ENCODE measurements at regions not wholly inside any gene's neighbourhood (a gene's known extent, or its start where the extent isn't known, plus 50 kb on each side); places are given as distances from the start of the nearest gene placed in this dataset.
"Not testable (repeated sequence)": the region's sequence is repeated elsewhere in the genome, so short reads cannot be mapped to it uniquely, and the experiment has no call there.

GRCh38 chr3:157618075-157618760 lies 115.0 kb upstream of the VEPH1 start:
- peak; percentile 49 for DNase-seq

- DNase-seq, result no peak
These were observed 111.7 kb upstream of the VEPH1 start for GRCh38 chr3:157614896-157615295.

- DNase-seq, result no peak
These were observed 108.4 kb upstream of the VEPH1 start for GRCh38 chr3:157611536-157612076.

- DNase-seq, result no peak
These were observed 107.8 kb upstream of the VEPH1 start for GRCh38 chr3:157610876-157611535.

- DNase-seq, result no peak
These were observed 104.7 kb upstream of the VEPH1 start for GRCh38 chr3:157607826-157608405.

- no peak for DNase-seq
These were observed 103.6 kb upstream of the VEPH1 start for GRCh38 chr3:157606852-157607197.

GRCh38 chr3:157606011-157606851 lies 103.0 kb upstream of the VEPH1 start:
- DNase-seq, result peak; percentile 66

- no peak for DNase-seq
These were observed 102.1 kb upstream of the VEPH1 start for GRCh38 chr3:157605356-157605755.

- DNase-seq, result no peak
These were observed 99.2 kb upstream of the VEPH1 start for GRCh38 chr3:157602424-157602823.

- DNase-seq, result no peak
These were observed 92.0 kb upstream of the VEPH1 start for GRCh38 chr3:157595259-157595658.

GRCh38 chr3:157594413-157594812 lies 91.2 kb upstream of the VEPH1 start:
- DNase-seq, result no peak

GRCh38 chr3:157592769-157593168 lies 89.6 kb upstream of the VEPH1 start:
- no peak for DNase-seq

GRCh38 chr3:157590273-157590672 lies 87.1 kb upstream of the VEPH1 start:
- DNase-seq, result no peak

- no peak for DNase-seq
These were observed 86.0 kb upstream of the VEPH1 start for GRCh38 chr3:157589211-157589610.

- no peak for DNase-seq
These were observed 85.3 kb upstream of the VEPH1 start for GRCh38 chr3:157588386-157589060.

GRCh38 chr3:157586293-157586692 lies 83.1 kb upstream of the VEPH1 start:
- no peak for DNase-seq

GRCh38 chr3:157585386-157585785 lies 82.2 kb upstream of the VEPH1 start:
- no peak for DNase-seq

GRCh38 chr3:157582637-157582973 lies 79.4 kb upstream of the VEPH1 start:
- DNase-seq, result no peak

GRCh38 chr3:157581956-157582636 lies 78.9 kb upstream of the VEPH1 start:
- DNase-seq, result not testable (repeated sequence)

- no peak for DNase-seq
These were observed 78.2 kb upstream of the VEPH1 start for GRCh38 chr3:157581371-157581770.

GRCh38 chr3:157578181-157578580 lies 75.0 kb upstream of the VEPH1 start:
- no peak for DNase-seq

GRCh38 chr3:157574531-157574930 lies 71.3 kb upstream of the VEPH1 start:
- no peak for DNase-seq
